ENCODE measurements at regions not wholly inside any gene's neighbourhood (a gene's known extent, or its start where the extent isn't known, plus 50 kb on each side); places are given as distances from the start of the nearest gene placed in this dataset.
"Not testable (repeated sequence)": the region's sequence is repeated elsewhere in the genome, so short reads cannot be mapped to it uniquely, and the experiment has no call there.

DNA sequence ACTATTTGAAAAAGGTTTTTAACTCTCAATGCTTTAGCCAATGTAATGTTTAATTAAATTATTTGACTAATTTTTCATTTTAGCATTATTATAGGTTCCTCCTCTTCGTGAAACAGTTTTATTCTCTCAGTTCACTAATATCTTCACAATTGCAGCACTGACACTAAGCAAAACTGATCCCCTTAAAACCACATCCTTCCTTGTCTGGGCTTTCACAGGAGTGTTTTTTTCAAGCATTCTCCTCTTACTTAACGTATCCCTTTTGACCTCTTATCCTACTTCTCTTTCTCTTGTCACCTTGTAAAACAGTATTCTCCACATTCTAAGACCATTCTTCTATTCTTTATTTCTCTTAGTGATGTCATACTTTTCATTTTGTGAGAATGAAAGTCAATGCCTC lies 112.8 kb downstream of the DSC3 start:
- DNase-seq = no peak

DNA sequence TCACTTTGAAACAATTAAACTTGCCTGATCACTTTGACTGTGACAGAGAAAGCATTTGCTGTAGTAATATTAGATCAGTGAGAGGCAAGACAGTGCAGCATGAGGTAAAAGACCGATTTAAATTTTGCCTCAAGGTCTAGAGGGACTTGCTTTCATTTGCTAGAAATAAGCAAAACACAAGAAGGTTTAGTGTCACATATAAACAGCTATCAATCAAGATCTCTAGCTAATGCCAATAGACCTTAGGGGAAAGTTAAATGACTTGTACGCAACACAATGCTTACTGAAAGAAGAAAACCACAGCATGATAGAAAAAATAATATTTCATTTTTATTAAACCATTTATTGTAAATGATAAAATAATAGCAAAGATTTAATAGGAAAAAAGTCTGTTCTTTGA lies 113.5 kb downstream of the DSC3 start:
- no peak for DNase-seq

DNA sequence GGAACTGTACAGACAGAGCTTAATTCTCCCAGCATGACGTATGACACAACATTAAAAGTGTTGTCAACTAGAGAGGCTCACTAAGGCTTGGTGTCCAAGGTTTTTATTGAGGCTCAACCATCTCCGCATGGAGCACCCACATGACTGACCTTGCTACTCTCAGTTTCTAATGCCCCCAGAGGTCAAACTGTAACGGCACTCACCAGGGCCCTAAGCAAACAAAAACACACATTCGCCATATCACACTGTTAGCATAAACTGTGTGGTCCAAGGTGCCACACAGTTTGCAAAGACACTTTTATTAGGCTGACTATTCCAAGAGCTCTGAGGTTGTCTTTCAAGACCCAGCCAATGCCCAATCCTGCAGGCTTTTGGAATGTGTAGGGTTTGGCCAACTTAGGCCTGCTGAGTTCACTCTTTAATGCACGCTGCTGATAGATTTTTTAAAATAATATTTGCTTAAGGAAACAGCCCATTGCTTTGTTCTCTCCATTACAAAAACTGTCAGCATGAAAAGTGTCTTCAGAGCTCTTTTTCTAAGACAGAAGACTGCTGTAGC lies 114.9 kb downstream of the DSC3 start:
- DNase-seq = no peak

DNA sequence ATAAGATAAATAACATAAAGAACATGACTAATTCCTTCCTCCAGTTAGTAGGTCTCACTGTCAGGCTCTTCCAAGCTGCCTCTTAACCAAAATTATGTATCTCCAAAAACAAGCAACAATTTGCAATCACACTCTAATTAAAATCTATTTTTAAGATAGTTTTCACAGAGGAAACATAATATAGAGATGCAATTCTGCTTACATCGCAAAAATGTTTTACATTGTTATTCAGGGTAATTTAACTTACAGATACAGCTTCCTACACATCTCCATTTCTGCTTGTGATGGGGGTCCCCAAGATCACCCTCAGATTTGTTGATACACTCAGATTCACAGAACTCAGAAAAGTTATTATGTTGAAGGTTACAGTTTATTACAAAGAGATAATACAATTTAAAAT lies 115.5 kb downstream of the DSC3 start:
- DNase-seq = no peak

DNA sequence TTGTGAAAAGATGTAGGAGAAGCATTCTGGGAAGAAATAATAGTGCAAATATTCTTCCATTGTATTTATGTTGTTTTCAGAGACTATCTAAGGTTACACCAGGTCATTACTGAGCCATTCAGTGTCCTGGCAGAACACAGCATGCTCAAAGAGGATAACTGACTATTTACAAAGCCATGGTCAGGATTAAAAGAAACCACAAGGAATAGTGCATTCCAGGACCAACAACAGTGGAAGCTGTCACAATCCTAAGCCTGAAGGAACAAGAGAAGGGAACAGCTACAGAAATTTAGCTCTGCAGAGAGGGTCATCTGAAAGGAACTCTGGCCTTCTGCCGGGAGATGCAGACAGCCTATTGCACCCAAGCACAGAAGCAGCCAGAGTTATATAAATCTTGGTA lies 116.7 kb downstream of the DSC3 start:
- DNase-seq = no peak

DNA sequence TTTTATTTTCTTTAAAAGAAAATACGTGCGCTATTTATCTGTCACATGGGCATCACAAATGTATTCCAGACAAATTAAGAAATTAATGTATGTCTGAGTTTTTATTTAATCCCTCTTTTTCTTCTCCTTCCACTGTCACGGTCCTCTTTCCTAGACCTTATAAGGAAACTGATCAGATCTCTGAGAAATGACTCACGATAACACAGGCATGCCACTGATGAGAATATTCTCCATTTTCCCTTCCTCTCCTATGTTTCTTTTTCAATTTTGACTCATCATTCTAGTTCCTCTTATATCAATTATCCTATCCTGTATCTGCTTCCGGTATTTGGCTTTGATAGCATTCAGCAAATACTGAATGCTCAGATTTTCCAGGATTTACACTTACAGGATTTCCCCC lies 121.8 kb downstream of the DSC3 start:
- no peak for DNase-seq

DNA sequence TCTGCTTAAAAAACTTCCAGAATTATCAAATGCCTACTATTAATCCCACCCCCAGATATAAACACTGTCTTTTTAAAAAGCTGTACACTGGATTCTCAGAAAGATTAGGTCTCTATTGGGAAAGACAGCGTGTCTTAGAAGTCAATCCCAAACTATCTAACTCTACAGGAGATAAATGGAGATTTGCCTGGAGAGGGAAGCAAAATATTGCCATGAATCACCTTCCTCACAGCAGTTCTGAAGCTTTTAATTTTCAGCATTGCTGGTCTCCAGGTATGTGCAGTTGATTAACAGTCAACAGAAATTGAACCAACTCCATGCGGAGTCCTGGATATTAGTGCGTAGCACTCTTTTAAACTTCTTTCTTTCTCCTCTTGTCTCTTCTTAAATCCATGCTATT lies 122.2 kb downstream of the DSC3 start:
- DNase-seq = no peak

DNA sequence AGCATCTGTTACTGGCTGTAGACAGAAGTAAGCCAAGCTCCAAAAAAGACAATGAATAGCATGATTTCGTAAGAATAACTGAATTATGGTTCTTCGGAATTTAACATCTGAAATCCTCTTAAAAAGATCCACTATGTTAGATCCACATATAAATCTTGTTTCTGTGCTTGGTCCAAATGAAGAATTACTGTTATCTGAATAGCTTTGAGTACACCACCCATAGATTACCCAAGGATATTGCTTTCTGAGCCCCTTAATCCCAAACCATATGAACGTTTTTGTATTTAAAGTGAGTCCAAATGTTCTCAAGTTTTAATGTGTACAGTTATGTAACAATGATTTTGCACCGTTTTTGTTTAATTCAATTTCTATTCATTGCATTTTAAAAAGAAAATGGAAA lies 124.9 kb downstream of the DSC3 start:
- no peak for DNase-seq

DNA sequence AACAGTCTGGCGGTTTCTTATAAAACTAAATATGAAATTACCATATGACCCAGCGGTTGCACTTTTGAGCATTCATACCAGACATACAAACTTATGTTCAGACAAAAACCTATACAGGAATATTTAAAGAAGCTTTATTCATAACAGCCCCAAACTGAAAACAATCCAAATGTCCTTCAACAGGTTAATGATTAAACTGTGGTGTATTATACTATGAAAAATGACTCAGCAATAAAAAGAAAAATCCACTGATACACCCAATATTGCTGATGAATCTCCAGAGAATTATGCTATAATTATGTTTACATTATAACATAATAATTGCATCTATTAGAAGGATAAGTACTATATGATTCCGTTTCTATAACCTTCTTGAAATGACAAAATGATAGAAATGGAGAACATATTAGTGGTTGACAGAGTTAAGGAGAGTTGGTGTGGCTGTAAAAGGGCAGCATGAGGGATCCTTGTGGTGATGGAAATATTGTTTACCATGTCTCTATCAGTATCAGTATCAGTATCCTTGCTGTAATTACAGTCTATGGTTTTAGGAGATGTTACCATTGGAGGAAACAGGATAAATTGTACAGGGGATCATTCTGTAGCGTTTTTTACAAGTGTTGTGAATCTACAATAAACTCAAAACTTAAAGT lies 127.1 kb downstream of the DSC3 start:
- no peak for DNase-seq

DNA sequence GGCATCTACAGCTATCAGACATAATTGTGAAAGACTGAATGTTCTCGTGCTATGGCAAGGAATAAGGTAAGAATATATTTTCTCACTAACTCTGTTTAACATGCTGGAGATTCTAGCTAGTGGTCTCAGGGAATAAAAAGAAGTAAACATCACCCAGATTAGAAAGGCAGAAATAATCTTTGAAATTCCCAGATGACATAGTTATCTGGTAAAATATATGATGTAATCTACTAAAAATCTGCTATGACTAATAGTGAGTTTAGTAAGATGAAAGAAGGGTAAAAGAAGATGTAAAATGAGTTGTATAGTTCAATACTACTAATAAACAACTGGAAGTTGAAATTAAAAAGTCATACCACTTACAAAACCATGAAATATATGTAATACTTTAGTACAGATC lies 134.2 kb downstream of the DSC3 start:
- DNase-seq = no peak

DNA sequence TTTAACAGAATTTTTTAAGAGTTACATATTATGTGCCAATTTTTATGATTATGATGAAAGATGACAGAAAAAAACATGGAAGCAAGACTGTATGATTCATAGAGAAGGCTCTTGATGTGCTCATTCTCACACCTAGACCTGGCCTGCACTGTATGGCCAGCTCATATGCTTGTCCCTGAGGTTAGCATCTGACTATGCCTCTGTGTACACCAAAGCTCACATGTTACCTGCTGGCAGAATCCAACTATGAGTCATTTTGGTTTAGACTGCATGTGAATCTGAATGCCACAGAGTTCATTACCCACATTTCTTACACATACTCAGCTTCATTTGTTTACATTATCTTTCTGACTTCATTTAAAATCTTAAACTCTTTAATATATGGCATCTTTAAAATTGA lies 139.0 kb downstream of the DSC3 start:
- DNase-seq = no peak

DNA sequence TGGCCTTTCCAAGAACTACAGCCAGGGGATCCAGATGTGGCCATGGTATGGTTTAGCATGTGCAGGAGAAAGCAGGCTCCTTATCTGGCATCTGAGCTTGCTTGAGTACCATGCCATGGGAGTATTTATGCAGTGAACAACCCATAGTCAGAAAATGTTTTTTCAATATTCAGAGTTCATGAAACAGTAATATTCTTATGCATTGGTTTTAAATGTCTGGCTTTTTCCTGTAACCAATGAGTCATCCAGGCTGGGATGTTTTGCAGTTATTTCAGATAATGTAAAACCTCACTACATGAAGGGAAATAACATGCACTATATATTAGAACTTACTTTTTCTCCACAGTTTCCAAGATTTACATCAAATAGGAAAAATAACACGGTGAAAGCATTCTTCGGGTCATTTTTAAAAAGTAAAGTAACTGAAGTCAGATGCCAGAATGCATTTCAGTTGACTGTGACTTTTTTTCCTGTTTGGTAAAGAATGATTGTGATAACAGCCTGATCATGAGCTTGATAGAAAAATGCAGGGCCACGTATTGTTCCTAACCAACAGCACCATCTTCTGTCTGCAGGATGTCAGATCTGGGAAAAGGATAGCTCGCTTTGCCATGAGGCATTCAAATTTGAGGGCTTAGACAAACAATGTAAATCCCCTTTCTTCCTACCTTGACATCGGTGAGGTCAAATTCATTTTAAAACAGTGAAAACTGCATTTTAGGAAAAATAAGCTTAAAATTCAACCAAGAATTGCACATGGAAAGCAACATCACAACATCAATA lies 152.8 kb downstream of the DSC3 start:
- DNase-seq = peak in 1 of 14 donors; percentile 0

DNA sequence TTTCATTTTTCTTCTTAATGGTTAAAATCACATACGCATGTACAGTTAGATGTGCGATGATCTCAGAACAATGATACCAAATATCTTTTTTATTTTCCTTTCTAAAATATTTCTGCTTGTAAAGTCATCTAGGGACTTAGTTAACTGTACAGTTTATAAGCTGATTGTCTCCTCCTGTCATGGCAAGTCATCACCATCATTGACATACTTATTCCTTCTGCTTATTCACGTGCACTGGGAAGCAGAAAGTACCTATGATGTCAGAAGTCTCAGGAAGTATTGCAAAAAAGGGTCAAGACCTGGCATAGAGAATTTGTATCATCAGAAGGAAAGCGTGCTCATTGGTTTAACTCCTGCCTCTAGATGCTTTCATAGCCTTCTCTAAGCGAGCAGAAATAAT lies 154.2 kb downstream of the DSC3 start:
- no peak for DNase-seq

DNA sequence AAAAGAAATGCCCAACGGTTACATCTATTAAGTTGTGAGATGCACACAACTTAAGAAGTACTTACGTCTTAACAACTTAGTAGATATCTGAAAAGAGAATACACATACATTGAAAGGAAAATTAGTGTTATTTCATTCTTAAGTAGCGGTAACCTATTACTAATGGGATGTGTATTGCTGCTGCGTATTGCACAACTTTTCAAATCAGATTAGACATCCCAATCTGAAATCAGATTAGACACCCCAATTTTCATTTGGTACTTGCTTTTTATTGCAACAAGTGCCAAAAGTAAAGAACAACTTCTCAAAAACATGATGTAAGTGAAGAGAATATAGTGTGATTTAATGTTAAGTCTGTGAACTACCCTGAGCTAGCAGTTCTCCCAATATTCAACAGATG lies 155.5 kb downstream of the DSC3 start:
- no peak for DNase-seq

DNA sequence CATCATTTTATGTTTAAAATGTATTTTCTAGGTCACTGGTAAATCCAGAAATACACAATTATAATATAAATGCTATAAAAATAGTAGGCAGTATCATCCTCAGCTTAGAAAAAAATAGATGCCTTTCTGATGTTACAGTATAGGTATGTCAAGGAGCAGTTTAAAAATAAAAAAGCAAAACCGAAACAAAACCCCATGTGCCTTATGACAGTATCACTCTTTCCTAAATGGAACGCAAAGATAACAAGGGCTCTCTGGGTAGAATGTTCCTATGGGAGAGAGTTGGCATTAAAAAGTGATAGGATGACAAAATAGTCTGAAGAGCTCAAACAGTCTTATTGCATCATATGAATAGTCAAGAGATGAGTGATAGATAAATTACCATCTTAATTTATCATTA lies 172.1 kb downstream of the DSC3 start:
- DNase-seq = no peak

DNA sequence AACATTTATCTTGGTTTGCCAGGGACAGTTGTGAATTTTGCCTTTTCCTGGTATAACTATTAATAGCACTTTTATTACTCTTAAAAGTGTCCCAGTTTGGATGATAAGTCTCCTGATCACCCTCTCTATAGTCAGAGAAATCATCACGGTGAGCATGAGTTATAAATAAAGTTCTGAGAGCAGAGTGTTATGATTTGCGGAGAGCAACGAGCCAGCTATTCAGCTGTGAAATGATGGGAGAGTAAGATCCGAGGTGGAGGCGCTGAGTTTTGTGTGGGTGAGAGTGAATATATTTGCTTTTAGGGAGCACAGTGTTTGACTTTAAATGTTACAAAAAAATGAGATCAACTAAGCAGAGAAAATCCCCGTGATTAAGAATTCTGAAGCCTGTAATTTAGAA lies 179.6 kb downstream of the DSC3 start:
- no peak for DNase-seq

DNA sequence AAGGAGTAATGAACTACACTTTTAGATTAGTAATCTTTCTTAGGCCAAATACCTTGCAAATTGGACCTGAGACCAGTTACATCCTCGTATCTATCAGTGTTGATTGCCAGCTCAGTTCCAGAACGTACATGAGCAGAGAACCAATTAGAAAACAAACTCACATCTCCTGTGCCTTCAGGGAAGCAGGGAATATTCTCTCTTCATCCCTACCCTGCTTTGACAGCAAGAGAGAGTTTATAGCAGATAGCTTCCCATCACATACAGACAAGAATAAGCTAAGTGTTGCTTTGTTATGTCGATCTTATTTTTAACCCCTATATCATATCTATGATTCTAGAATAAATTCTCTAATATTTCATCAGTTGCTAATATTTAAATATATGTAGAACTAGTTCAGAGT lies 181.8 kb downstream of the DSC3 start:
- DNase-seq = no peak

DNA sequence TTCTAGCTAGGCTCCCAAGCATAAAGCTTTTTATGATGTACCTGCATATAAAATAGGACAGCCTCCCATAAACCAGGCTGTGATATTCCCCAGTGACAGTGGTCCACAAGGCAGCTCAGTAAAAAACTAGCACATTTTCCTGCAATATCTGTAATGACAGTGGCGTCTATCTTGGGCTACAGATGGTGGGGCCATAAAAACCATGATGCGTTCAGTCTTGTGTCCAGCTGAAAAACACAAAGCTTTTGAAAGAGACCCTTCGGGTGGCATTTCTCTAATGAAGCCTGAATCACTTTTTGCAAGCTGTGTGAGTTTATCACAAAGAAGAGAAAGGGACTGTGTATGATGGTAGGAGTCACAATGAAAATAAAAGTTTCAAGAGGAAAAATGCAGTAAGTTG lies 183.5 kb downstream of the DSC3 start:
- no peak for DNase-seq

DNA sequence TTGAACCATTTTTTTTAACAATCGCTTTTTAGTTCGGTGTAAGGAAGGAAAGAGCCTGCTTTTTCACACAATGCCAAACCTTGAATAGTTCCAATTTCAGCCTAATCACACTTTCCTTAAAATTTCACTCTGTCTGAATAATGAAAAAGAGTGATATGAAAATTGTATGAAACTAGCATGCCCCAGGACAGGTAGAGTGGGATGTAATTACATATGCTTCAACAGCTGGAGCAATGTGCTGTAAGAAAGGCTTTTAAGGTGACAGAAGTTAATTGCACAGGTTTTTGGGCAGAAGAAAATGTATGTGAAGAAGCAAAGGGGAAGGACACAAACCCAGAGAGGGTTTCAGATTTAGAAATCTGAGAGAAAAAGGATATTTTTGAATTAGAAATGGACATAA lies 184.0 kb downstream of the DSC3 start:
- no peak for DNase-seq

DNA sequence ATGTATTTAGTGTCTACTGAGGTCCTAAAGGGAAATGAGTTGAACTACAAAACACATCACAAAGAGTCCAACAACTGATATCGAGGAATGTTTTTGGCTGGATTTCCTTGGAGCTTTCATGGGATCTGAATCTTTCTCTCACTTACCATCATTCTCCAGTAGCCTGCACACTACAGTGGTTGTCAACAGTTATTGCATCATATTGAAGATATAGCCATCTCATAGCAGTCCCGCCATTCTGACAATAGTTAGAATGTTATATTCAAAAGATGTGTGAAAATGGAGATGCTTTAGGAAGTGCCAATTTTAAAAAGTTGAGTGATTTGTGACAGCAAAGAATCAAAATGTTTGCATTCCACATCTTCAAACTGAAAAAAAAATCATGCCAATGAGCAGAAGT lies 186.8 kb downstream of the DSC3 start:
- DNase-seq = no peak

DNA sequence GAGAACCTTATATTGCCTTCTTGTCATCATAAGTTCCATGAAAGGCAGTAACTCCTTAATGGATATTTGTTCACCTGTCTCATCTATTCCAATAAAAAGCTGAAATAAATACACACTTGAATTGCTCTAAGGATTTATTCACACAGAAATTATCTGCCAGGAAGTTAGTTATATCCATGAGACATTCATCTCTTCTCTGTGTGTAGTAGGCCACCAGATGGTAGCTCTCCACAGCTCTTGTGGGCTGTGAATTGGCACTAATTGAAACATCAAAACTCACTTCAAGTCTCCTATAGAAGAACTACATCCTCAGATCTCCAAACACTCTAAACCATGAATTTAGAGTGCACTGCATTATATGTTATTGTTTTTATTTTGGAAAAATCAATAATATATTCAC lies 189.6 kb downstream of the DSC3 start:
- DNase-seq = no peak

DNA sequence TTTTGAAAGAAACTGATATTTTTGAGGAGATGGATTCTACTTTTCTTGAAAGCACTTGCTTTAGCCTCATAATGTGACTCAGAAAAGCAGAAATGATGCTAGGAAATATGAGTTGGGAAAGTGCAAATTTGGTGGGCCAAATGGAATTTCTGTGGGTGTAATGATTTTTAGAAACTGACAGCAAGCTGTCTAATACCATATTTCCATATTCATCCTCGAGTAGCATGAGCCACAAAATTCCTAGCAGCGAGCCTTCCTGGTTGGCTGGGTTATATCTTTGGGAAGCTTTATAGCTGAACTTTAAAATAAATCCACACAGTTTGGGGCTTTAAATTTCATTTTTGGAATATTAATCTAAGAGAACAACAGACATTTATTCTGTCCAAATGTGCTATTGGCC lies 190.0 kb downstream of the DSC3 start:
- no peak for DNase-seq

DNA sequence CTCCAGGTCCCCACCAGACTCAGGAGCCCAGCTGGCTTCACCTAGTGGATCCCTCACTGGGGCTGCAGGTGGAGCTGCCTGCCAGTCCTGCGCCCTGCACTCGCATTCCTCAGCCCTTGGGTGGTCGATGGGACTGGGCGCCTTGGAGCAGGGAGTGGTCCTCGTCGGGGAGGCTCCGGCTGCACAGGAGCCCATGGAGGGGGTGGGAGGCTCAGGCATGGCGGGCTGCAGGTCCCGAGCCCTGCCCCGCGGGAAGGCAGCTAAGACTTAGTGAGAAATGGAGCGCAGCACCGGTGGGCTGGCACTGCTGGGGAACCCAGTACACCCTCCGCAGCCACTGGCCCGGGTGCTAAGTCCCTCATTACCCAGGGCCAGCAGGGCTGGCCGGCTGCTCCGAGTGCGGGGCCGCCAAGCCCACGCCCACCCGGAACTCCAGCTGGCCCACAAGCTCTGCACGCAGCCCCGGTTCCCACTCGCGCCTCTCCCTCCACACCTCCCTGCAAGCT lies 203.4 kb downstream of the DSC3 start:
- not testable (repeated sequence) for DNase-seq

DNA sequence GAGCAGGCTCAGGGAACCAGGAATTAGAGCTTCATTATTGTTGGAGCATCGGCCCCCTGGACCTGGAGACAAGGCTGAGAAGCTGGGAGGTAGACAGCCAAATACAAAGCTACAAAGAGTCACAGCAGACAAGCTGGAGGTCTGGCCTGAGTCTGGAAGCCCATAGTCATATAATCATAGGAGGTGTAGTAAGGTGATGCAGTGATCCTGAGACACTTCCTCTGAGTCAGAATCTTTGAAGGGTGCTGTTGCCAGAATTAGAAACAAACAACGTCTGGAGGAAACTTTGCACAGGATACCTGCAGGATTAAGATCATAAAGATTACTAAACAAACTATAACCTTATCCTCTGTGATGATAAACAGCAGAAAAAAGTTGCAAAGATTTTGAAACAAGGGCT lies 213.8 kb downstream of the DSC3 start:
- no peak for DNase-seq
